HepG2 (cell line): ENCODE measurements at regions not wholly inside any gene's neighbourhood (a gene's known extent, or its start where the extent isn't known, plus 50 kb on each side); places are given as distances from the start of the nearest gene placed in this dataset.

Experiments used
- ARID2 ChIP-seq: sonication (generic); formaldehyde crosslinking; IDR thresholded peaks from 2 replicates; pipeline ENCODE4 v1.8.1; 2022; ENCODE audit warnings: mild to moderate bottlenecking, missing genetic modification reagents, borderline replicate concordance
- ATRX ChIP-seq: sonication (generic); formaldehyde crosslinking; IDR thresholded peaks from 2 replicates; pipeline ENCODE4 v1.4.0; 2020; ENCODE audit warnings: missing genetic modification reagents, borderline replicate concordance
- CTCF ChIP-seq: sonication (generic); formaldehyde crosslinking; IDR thresholded peaks from 2 replicates; pipeline ENCODE4 v1.5.0; 2020; ENCODE audit warnings: mild to moderate bottlenecking, missing genetic modification reagents, moderate library complexity
- ELF4 ChIP-seq: sonication (generic); formaldehyde crosslinking; IDR thresholded peaks from 2 replicates; pipeline ENCODE4 v1.5.0; 2020; ENCODE audit warnings: missing genetic modification reagents, mild to moderate bottlenecking, moderate library complexity, borderline replicate concordance
- JUNB ChIP-seq: sonication (generic); formaldehyde crosslinking; IDR thresholded peaks from 2 replicates; pipeline ENCODE4 v1.8.0; 2022; ENCODE audit warnings: missing genetic modification reagents, mild to moderate bottlenecking, borderline replicate concordance
- MXI1 ChIP-seq: IDR thresholded peaks from 3 replicates; pipeline ENCODE4 v1.6.1; 2012; ENCODE audit warnings: low read depth, low read length, inconsistent platforms, borderline replicate concordance
- PHF8 ChIP-seq: sonication (generic); formaldehyde crosslinking; IDR thresholded peaks from 2 replicates; pipeline ENCODE4 v1.5.0; 2020; ENCODE audit warnings: missing genetic modification reagents
- RAD21 ChIP-seq: fragments of 450-650 bp; formaldehyde crosslinking; IDR thresholded peaks from 2 replicates; pipeline ENCODE4 v1.5.0; 2020; ENCODE audit warnings: mild to moderate bottlenecking
- ZFX ChIP-seq: sonication (generic); formaldehyde crosslinking; IDR thresholded peaks from 2 replicates; pipeline ENCODE4 v1.4.0; 2020; ENCODE audit warnings: mild to moderate bottlenecking, low read depth, missing genetic modification reagents, moderate library complexity
- TF ChIP-seq, protein P1 (sequence below): sonication (generic); formaldehyde crosslinking; IDR thresholded peaks from 2 replicates; pipeline ENCODE4 v1.4.0; 2020; ENCODE audit warnings: missing genetic modification reagents
- TF ChIP-seq, protein P2 (sequence below): sonication (generic); formaldehyde crosslinking; IDR thresholded peaks from 2 replicates; pipeline ENCODE4 v1.4.0; 2020; ENCODE audit warnings: mild to moderate bottlenecking, missing genetic modification reagents

DNA sequence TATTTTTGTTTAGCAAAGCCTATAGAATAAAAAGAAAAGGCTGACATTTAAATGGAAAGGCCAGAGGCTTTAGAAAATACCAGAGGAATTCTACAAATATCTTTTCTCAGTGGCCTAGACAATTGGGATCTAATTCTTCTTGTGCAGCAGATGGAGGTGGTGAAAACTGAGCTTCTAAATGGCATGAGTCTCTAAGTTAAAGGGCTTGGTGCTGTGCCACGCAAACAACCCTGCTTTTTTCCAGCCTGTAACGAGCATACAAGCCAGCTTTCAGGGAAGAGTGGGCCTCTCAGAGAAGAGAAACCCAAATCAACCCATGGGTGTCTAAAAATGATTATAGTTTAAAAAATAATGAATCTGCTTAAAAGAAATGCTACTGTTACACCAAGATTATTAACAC, 237.9 kb upstream of the NAV3 start:
- TF ChIP-seq, protein P1, sequence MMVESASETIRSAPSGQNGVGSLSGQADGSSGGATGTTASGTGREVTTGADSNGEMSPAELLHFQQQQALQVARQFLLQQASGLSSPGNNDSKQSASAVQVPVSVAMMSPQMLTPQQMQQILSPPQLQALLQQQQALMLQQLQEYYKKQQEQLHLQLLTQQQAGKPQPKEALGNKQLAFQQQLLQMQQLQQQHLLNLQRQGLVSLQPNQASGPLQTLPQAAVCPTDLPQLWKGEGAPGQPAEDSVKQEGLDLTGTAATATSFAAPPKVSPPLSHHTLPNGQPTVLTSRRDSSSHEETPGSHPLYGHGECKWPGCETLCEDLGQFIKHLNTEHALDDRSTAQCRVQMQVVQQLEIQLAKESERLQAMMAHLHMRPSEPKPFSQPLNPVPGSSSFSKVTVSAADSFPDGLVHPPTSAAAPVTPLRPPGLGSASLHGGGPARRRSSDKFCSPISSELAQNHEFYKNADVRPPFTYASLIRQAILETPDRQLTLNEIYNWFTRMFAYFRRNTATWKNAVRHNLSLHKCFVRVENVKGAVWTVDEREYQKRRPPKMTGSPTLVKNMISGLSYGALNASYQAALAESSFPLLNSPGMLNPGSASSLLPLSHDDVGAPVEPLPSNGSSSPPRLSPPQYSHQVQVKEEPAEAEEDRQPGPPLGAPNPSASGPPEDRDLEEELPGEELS (CRISPR knock-in tag) = no peak
- TF ChIP-seq ELF4 (CRISPR knock-in tag) (no peak), CTCF (CRISPR knock-in tag) (no peak), ATRX (CRISPR knock-in tag) (no peak), ZFX (CRISPR knock-in tag) (no peak), MXI1 (no peak), RAD21 (CRISPR knock-in tag) (no peak), JUNB (CRISPR knock-in tag) (no peak), ARID2 (no peak), PHF8 (CRISPR knock-in tag) (no peak)
- TF ChIP-seq, protein P2, sequence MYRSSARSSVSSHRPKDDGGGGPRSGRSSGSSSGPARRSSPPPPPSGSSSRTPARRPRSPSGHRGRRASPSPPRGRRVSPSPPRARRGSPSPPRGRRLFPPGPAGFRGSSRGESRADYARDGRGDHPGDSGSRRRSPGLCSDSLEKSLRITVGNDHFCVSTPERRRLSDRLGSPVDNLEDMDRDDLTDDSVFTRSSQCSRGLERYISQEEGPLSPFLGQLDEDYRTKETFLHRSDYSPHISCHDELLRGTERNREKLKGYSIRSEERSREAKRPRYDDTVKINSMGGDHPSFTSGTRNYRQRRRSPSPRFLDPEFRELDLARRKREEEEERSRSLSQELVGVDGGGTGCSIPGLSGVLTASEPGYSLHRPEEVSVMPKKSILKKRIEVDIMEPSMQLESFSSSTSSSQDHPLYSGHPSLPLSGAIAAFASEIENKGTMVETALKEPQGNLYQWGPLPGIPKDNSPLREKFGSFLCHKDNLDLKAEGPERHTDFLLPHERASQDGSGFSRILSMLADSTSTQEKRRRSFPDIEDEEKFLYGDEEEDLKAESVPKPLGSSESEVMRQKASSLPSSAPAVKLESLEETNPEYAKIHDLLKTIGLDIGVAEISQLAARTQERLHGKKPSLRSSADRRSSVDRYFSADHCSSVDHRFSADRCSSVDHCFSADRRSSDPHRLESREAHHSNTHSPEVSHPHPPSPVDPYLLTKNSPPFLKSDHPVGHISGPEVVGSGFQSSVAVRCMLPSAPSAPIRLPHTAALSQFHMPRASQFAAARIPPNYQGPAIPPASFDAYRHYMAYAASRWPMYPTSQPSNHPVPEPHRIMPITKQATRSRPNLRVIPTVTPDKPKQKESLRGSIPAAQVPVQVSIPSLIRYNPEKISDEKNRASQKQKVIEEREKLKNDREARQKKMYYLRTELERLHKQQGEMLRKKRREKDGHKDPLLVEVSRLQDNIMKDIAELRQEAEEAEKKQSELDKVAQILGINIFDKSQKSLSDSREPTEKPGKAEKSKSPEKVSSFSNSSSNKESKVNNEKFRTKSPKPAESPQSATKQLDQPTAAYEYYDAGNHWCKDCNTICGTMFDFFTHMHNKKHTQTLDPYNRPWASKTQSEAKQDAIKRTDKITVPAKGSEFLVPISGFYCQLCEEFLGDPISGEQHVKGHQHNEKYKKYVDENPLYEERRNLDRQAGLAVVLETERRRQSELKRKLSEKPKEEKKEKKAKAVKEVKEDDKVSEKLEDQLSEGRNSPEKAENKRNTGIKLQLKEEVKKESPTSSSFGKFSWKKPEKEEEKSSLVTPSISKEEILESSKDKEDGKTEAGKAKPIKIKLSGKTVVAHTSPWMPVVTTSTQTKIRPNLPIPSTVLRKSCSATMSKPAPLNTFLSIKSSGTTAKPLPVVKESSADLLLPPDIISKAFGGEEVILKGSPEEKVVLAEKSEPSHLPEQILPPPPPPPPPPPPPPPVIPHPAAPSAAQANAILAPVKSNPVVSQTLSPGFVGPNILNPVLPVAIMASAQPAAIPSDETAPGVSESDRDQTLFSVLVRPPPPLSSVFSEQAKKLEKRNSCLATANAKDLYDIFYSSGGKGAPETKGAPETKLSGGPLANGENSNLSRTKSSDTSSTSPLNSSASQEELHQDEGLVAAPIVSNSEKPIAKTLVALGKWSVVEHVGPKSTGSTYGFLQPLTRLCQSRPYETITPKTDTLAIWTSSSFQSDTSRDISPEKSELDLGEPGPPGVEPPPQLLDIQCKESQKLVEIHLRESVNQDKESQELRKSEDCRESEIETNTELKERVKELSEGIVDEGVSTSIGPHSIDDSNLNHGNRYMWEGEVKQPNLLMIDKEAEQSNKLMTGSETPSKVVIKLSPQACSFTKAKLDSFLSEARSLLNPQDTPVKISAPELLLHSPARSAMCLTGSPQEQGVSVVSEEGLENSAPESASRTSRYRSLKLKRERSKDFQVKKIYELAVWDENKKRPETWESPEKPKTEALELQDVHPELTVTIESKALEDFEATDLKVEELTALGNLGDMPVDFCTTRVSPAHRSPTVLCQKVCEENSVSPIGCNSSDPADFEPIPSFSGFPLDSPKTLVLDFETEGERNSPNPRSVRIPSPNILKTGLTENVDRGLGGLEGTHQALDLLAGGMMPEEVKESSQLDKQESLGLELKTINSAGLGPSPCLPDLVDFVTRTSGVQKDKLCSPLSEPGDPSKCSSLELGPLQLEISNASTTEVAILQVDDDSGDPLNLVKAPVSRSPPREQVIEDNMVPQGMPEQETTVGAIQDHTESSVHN (CRISPR knock-in tag) = no peak
